Glutamatergic neuron (in vitro differentiated cells): ENCODE measurements at regions not wholly inside any gene's neighbourhood (a gene's known extent, or its start where the extent isn't known, plus 50 kb on each side); places are given as distances from the start of the nearest gene placed in this dataset.
A peak's percentile ranks its signal among the peaks of the same experiment; 100 is the strongest.

ENCODE experiments used
- DNase-seq: peaks from one replicate; pipeline ENCODE4 v3.0.0; 2022
- H3K27ac Mint-ChIP-seq: one replicate; pipeline ENCODE4 v1.8.0; 2020; ENCODE audit warnings: mild to moderate bottlenecking, mixed read lengths, inconsistent platforms; ENCODE audit not compliant: unreplicated experiment
- H3K27me3 Mint-ChIP-seq: one replicate; pipeline ENCODE4 v1.8.0; 2020; ENCODE audit warnings: mild to moderate bottlenecking, moderate library complexity, mixed read lengths, inconsistent platforms; ENCODE audit not compliant: unreplicated experiment
- H3K36me3 Mint-ChIP-seq: one replicate; pipeline ENCODE4 v1.8.0; 2020; ENCODE audit warnings: mild to moderate bottlenecking, mixed read lengths, inconsistent platforms; ENCODE audit not compliant: unreplicated experiment
- H3K4me1 Mint-ChIP-seq: one replicate; pipeline ENCODE4 v1.8.0; 2020; ENCODE audit warnings: mild to moderate bottlenecking, low read depth, mixed read lengths, inconsistent platforms; ENCODE audit not compliant: unreplicated experiment
- H3K4me3 Mint-ChIP-seq: one replicate; pipeline ENCODE4 v1.8.0; 2020; ENCODE audit warnings: mild to moderate bottlenecking, mixed read lengths, inconsistent platforms; ENCODE audit not compliant: unreplicated experiment
- H3K9me3 Mint-ChIP-seq: one replicate; pipeline ENCODE4 v1.8.0; 2020; ENCODE audit warnings: mild to moderate bottlenecking, moderate library complexity, mixed read lengths, inconsistent platforms; ENCODE audit not compliant: unreplicated experiment
- CTCF ChIP-seq: fragments of 200-600 bp; sonication (generic); IDR thresholded peaks from one replicate; pipeline ENCODE4 v1.5.0; 2021; ENCODE audit not compliant: partially characterized antibody, unreplicated experiment

- Mint-ChIP-seq H3K27me3 (no peaks in the 10 kb centered on the region), H3K4me1 (peaks cover 16% of the 10 kb centered on the region), H3K9me3 (no peaks in the 10 kb centered on the region), H3K4me3 (no peak overlapping the region), H3K27ac (peak overlapping the region; percentile 63), H3K36me3 (no peaks in the 10 kb centered on the region)
- no peak for TF ChIP-seq CTCF
- no peak for DNase-seq
Observed at GRCh38 chr10:105503714-105504113, 862.6 kb downstream of the SORCS3 start.

- Mint-ChIP-seq H3K4me1 (peaks cover 16% of the 10 kb centered on the region), H3K27ac (no peak overlapping the region)
- no peak for TF ChIP-seq CTCF
Observed at GRCh38 chr10:105502058-105502457, 861.0 kb downstream of the SORCS3 start.

GRCh38 chr10:105494944-105495343 lies 853.9 kb downstream of the SORCS3 start:
- Mint-ChIP-seq H3K27ac (no peak overlapping the region), H3K36me3 (no peaks in the 10 kb centered on the region)

More at GRCh38 chr10:105502058-105502457, 861.0 kb downstream of the SORCS3 start:
- Mint-ChIP-seq H3K36me3 (no peaks in the 10 kb centered on the region), H3K27me3 (no peaks in the 10 kb centered on the region), H3K4me3 (no peak overlapping the region), H3K9me3 (no peaks in the 10 kb centered on the region)
- no peak for DNase-seq

DNA sequence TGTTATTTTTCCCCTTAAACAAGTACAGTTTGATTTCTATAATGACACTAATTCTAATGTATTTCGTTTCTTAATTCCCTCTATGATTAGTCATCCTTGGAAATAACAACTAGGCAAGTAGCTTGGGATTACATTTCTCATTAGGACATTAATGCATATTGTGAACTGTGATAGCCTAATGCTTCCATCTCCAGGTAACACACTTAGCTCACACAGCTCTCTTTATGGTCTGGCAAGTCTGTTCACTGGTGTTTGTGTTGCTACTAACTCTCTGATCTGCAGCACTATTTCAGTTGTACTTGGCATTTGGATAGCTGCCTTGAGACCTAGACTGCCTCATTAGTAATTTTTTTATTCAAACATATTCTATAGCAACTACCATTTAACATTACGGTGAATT lies 853.2 kb downstream of the SORCS3 start:
- Mint-ChIP-seq H3K4me1 (no peaks in the 10 kb centered on the region), H3K27ac (no peak overlapping the region), H3K9me3 (no peaks in the 10 kb centered on the region), H3K4me3 (no peak overlapping the region), H3K27me3 (no peaks in the 10 kb centered on the region), H3K36me3 (no peaks in the 10 kb centered on the region)
- no peak for TF ChIP-seq CTCF
- DNase-seq: no peak

More at GRCh38 chr10:105494944-105495343, 853.9 kb downstream of the SORCS3 start:
- Mint-ChIP-seq H3K27me3 (no peaks in the 10 kb centered on the region), H3K4me1 (no peaks in the 10 kb centered on the region), H3K4me3 (no peak overlapping the region), H3K9me3 (no peaks in the 10 kb centered on the region)
- no peak for TF ChIP-seq CTCF
- DNase-seq: no peak

GRCh38 chr10:105473170-105473569 lies 832.1 kb downstream of the SORCS3 start:
- Mint-ChIP-seq H3K4me1 (no peaks in the 10 kb centered on the region), H3K9me3 (no peaks in the 10 kb centered on the region), H3K4me3 (no peak overlapping the region), H3K36me3 (no peaks in the 10 kb centered on the region), H3K27me3 (no peaks in the 10 kb centered on the region), H3K27ac (no peak overlapping the region)
- no peak for DNase-seq
- no peak for TF ChIP-seq CTCF
